ENCODE measurements at regions not wholly inside any gene's neighbourhood (a gene's known extent, or its start where the extent isn't known, plus 50 kb on each side); places are given as distances from the start of the nearest gene placed in this dataset.

DNA sequence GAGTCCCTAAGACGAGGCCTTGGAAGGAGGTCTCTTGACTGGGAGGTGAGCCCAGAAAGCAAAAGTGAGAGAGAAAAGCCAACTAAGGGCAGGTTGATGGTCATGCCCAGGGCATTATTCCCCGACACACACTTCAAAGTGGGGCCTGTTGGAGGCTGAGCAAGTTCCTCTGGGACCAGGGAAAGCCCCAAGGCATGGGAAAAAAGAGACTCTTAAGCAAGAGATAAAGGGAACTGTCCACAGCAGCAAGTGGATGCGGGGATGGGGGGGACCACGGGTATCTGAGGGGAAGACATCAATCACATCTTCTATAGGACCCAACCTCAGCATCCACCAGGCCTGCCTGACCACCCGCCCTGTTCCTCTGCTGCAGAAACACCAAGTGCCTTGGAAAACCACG, 119.9 kb upstream of the MAFB start (continued):
- TF ChIP-seq ZBTB33 (IDR thresholded peaks at IDR 0.05; ENCODE audit: extremely low read depth, insufficient replicate concordance, low read length) (no peak), TCF7L2 (IDR thresholded peaks at IDR 0.05; ENCODE audit: borderline replicate concordance, extremely low read depth, insufficient read depth, insufficient read length) (no peak), CTCF (IDR thresholded peaks at IDR 0.05 in 2 of 3, conservative IDR thresholded peaks at IDR 0.05 in 1 of 3; ENCODE audit: borderline replicate concordance in 1 of 3, insufficient read depth in 1 of 3, low read depth in 2 of 3, low read length in 2 of 3) (no peak), ZFX (IDR thresholded peaks at IDR 0.05) (no peak), JUND (IDR thresholded peaks at IDR 0.05) (no peak)

GRCh38 chr20:40809361-40809760, 120.3 kb upstream of the MAFB start:
- no TSS peak for BruUV-seq (replicated peaks)
- CTCF ChIA-PET = no interaction called here
- H3K27me3 ChIP-seq (ENCODE audit: insufficient read depth, low read length) = peaks cover 34% of the 10 kb centered on the region

More at GRCh38 chr20:40809361-40809760, 120.3 kb upstream of the MAFB start:
- H3K9me3 ChIP-seq (ENCODE audit: control insufficient read depth in 1 of 2, insufficient read depth in 1 of 2, low read depth in 1 of 2, low read length in 2 of 2) = no peaks in the 10 kb centered on the region
- no peak overlapping the region for H3K4me2 ChIP-seq (ENCODE audit: low read length)
- ChIA-PET RAD21 (ENCODE audit: low non-redundant PET in 1 of 2, low total read pairs in 2 of 2, uncharacterized antibody in 2 of 2, unreplicated experiment in 2 of 2) (no interaction called here), POLR2A (no interaction called here)
- H2AFZ ChIP-seq (ENCODE audit: low read depth, low read length, poor library complexity, severe bottlenecking) = no peak overlapping the region
- H3K4me3 ChIP-seq (replicated peaks in 1 of 2; ENCODE audit: low read depth in 1 of 2, low read length in 2 of 2) = no peak overlapping the region
- intact Hi-C loops (cut with micrococcal nuclease) = no loop called here
- DNase-seq (ENCODE audit: low read depth, low spot score) (no peak), ATAC-seq (no peak)
- H4K20me1 ChIP-seq (ENCODE audit: insufficient read depth) = no peaks in the 10 kb centered on the region
- TF ChIP-seq TCF7L2 (IDR thresholded peaks at IDR 0.05; ENCODE audit: borderline replicate concordance, extremely low read depth, insufficient read depth, insufficient read length) = no peak
- TF ChIP-seq POLR2A (IDR thresholded peaks at IDR 0.05; ENCODE audit: borderline replicate concordance, extremely low read depth, insufficient read depth, insufficient read length) = no peak
- no peak for TF ChIP-seq RAD21 (IDR thresholded peaks at IDR 0.05; ENCODE audit: low read depth)
- TF ChIP-seq EGR1 (IDR thresholded peaks at IDR 0.05; ENCODE audit: low read depth) = no peak
- no peak for TF ChIP-seq POLR2AphosphoS5 (IDR thresholded peaks at IDR 0.05; ENCODE audit: low read depth, low read length)
- TF ChIP-seq EZH2phosphoT487 (IDR thresholded peaks at IDR 0.05; ENCODE audit: borderline replicate concordance) = no peak
- no peak for TF ChIP-seq CEBPB (IDR thresholded peaks at IDR 0.05; ENCODE audit: low read depth)
- TF ChIP-seq CBX3 (IDR thresholded peaks at IDR 0.05; ENCODE audit: low read depth) = no peak
- TF ChIP-seq YY1 (IDR thresholded peaks at IDR 0.05; ENCODE audit: extremely low read depth, insufficient replicate concordance, low read depth, low read length) = no peak
- no peak for TF ChIP-seq ZBTB33 (IDR thresholded peaks at IDR 0.05; ENCODE audit: extremely low read depth, insufficient replicate concordance, low read length)
- TF ChIP-seq, protein P1, sequence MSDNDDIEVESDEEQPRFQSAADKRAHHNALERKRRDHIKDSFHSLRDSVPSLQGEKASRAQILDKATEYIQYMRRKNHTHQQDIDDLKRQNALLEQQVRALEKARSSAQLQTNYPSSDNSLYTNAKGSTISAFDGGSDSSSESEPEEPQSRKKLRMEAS (IDR thresholded peaks at IDR 0.05) = no peak
- H3K9ac ChIP-seq (ENCODE audit: low read length) = no peak overlapping the region
- H3K9me2 ChIP-seq (ENCODE audit: insufficient read depth) = no peaks in the 10 kb centered on the region
- no peaks in the 10 kb centered on the region for H3K36me3 ChIP-seq (ENCODE audit: control insufficient read depth in 1 of 2, insufficient read depth in 2 of 2, low read length in 2 of 2)
- no peak overlapping the region for H3K27ac ChIP-seq (ENCODE audit: low read depth, low read length)
- no peaks in the 10 kb centered on the region for H3K79me2 ChIP-seq (ENCODE audit: insufficient read depth, low read length)
- peaks cover 0 to 10% of the 10 kb centered on the region in 2 experiments; a peak in 1 of 4 replicates for H3K4me1 ChIP-seq (ENCODE audit: control insufficient read depth in 1 of 2, insufficient read depth in 2 of 2, low read length in 2 of 2)
